ENCODE measurements at regions not wholly inside any gene's neighbourhood (a gene's known extent, or its start where the extent isn't known, plus 50 kb on each side); places are given as distances from the start of the nearest gene placed in this dataset.
A peak's percentile ranks its signal among the peaks of the same experiment; 100 is the strongest.

DNA sequence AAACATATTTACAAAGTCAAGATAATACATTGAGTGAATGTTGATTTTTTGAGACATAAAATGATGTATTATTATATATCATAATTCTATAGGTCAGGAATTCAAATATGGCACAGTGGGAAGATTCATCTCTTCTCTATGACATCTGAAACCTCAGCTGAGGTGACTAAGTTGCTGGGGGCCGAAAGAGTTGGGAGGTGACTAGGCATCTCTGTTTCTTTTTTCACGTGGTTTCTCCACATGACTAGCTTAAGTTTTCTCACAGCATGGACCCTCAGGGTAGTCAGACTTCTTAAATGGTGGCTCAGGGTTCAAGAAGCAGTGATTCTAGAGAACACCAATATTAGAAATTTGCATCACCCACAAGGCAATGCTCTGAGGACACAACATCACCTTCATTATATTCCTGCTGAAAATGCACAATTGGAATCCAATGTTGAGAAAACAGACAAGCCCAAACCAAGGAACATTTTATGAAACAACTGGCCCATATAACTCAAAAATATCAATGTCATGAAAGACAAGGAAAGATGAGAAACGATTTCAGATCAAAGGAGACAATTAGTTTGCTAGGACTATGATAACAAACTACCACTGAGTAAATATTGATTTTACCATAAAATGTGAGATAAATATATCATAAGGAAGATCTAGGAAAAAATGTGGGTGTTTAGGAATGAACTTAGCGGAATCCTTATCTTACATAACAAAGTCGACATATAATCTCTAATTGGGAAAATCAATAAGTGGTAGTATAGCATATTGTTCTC lies 273.3 kb upstream of the IRAK1BP1 start:
- intact Hi-C loops (cut with micrococcal nuclease): no loop called here
- TF ChIP-seq, protein P1, sequence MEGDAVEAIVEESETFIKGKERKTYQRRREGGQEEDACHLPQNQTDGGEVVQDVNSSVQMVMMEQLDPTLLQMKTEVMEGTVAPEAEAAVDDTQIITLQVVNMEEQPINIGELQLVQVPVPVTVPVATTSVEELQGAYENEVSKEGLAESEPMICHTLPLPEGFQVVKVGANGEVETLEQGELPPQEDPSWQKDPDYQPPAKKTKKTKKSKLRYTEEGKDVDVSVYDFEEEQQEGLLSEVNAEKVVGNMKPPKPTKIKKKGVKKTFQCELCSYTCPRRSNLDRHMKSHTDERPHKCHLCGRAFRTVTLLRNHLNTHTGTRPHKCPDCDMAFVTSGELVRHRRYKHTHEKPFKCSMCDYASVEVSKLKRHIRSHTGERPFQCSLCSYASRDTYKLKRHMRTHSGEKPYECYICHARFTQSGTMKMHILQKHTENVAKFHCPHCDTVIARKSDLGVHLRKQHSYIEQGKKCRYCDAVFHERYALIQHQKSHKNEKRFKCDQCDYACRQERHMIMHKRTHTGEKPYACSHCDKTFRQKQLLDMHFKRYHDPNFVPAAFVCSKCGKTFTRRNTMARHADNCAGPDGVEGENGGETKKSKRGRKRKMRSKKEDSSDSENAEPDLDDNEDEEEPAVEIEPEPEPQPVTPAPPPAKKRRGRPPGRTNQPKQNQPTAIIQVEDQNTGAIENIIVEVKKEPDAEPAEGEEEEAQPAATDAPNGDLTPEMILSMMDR (IDR thresholded peaks at IDR 0.05; ENCODE audit: unreplicated experiment): no peak
- POLR2A ChIA-PET: no interaction called here
- Mint-ChIP-seq H3K9me3 (ENCODE audit: unreplicated experiment) (peaks cover 7% of the 10 kb centered on the region), H3K27me3 (ENCODE audit: insufficient read depth, unreplicated experiment) (no peaks in the 10 kb centered on the region), H3K27ac (ENCODE audit: low read depth, unreplicated experiment) (no peak overlapping the region), H3K4me1 (ENCODE audit: insufficient read depth, unreplicated experiment) (peaks cover 10% of the 10 kb centered on the region), H3K4me3 (ENCODE audit: unreplicated experiment) (no peak overlapping the region), H3K36me3 (ENCODE audit: insufficient read depth, unreplicated experiment) (no peaks in the 10 kb centered on the region)
- DNase-seq (ENCODE audit: unreplicated experiment): no peak
- CTCF ChIA-PET: no interaction called here
- BruUV-seq (replicated peaks): no TSS peak

- intact Hi-C loops (cut with micrococcal nuclease): no loop called here
- H3K27me3 Mint-ChIP-seq (ENCODE audit: insufficient read depth, unreplicated experiment): no peaks in the 10 kb centered on the region
- no TSS peak for BruUV-seq (replicated peaks)
- H3K36me3 Mint-ChIP-seq (ENCODE audit: insufficient read depth, unreplicated experiment): no peaks in the 10 kb centered on the region
- TF ChIP-seq, protein P1 (IDR thresholded peaks at IDR 0.05; ENCODE audit: unreplicated experiment): no peak
- DNase-seq (ENCODE audit: unreplicated experiment): no peak
- peak overlapping the region; percentile 31 for H3K27ac Mint-ChIP-seq (ENCODE audit: low read depth, unreplicated experiment)
- no peak overlapping the region for H3K4me3 Mint-ChIP-seq (ENCODE audit: unreplicated experiment)
- CTCF ChIA-PET: no interaction called here
- H3K9me3 Mint-ChIP-seq (ENCODE audit: unreplicated experiment): peaks cover 7% of the 10 kb centered on the region
- POLR2A ChIA-PET: no interaction called here
- H3K4me1 Mint-ChIP-seq (ENCODE audit: insufficient read depth, unreplicated experiment): peaks cover 15% of the 10 kb centered on the region
Measured at GRCh38 chr6:78594668-78595066, 272.7 kb upstream of the IRAK1BP1 start.

DNA sequence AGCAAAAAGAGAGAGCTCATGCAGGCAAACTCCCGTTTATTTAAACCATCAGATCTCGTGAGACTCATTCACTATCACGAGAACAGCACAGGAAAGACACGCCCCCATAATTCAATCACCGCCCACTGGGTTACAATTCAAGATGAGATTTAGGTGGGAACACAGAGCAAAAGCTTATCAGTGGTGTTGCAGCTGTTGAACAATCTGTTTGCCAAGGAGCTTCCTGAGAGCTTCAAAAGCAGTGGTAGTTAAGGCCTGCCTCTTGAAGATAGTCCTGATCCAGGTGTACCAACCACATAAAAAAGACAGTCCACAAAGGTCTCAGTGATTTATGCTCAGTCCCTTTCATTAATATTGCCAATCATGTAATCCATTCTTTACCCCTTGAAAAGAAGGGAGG lies 269.4 kb upstream of the IRAK1BP1 start:
- H3K36me3 Mint-ChIP-seq (ENCODE audit: insufficient read depth, unreplicated experiment): no peaks in the 10 kb centered on the region
- ChIA-PET CTCF (interaction anchor here (0.7 to 3.6 kb wide), 5 partner anchors 9 to 38 kb away, joined by 3 to 15 read pairs (median 4); no protein-coding TSS in a partner anchor), POLR2A (interaction anchor here (0.6 to 1.6 kb wide), 4 partner anchors 8 to 1301 kb away, joined by 3 to 8 read pairs (median 5); no protein-coding TSS in a partner anchor)
- H3K27ac Mint-ChIP-seq (ENCODE audit: low read depth, unreplicated experiment): peak overlapping the region; percentile 86
- H3K9me3 Mint-ChIP-seq (ENCODE audit: unreplicated experiment): peaks cover 8% of the 10 kb centered on the region
- TF ChIP-seq, protein P1 (IDR thresholded peaks at IDR 0.05; ENCODE audit: unreplicated experiment): no peak
- H3K27me3 Mint-ChIP-seq (ENCODE audit: insufficient read depth, unreplicated experiment): no peaks in the 10 kb centered on the region
- BruUV-seq (replicated peaks): no TSS peak
- DNase-seq (ENCODE audit: unreplicated experiment): no peak
- intact Hi-C loops (cut with micrococcal nuclease): no loop called here
- H3K4me1 Mint-ChIP-seq (ENCODE audit: insufficient read depth, unreplicated experiment): peaks cover 28% of the 10 kb centered on the region
- H3K4me3 Mint-ChIP-seq (ENCODE audit: unreplicated experiment): no peak overlapping the region

DNA sequence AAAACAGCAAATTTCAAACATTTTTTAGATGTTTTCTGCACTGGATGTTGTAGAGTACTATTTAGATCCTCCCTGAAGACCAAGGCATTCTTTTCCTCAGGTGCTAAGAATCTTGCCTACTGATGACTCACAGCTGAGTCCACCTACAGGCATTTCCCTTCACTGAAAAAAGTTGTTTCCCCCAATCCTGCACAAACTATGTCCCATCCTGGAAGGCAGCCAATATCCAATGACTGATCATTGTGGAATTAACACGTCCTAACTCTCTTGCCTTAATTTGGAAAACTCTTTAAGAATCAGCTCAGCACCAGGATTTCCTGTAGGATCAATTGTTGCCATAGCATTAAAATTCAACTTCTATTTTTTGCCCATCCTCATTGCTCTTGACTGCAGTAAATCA lies 268.4 kb upstream of the IRAK1BP1 start:
- Mint-ChIP-seq H3K4me3 (ENCODE audit: unreplicated experiment) (no peak overlapping the region), H3K27me3 (ENCODE audit: insufficient read depth, unreplicated experiment) (no peaks in the 10 kb centered on the region), H3K4me1 (ENCODE audit: insufficient read depth, unreplicated experiment) (peaks cover 28% of the 10 kb centered on the region), H3K9me3 (ENCODE audit: unreplicated experiment) (peaks cover 8% of the 10 kb centered on the region), H3K36me3 (ENCODE audit: insufficient read depth, unreplicated experiment) (no peaks in the 10 kb centered on the region), H3K27ac (ENCODE audit: low read depth, unreplicated experiment) (peak overlapping the region; percentile 86)
- intact Hi-C loops (cut with micrococcal nuclease): no loop called here
- CTCF ChIA-PET: interaction anchor here (2.2 to 3.6 kb wide), 2 partner anchors 8 to 12 kb away, joined by 7 to 15 read pairs; no protein-coding TSS in a partner anchor
- POLR2A ChIA-PET: interaction anchor here (1.2 kb wide), 1 partner anchor 212 kb away, joined by 5 read pairs; no protein-coding TSS in a partner anchor
- no TSS peak for BruUV-seq (replicated peaks)
- peak; percentile 98 for DNase-seq (ENCODE audit: unreplicated experiment)
- TF ChIP-seq, protein P1 (IDR thresholded peaks at IDR 0.05; ENCODE audit: unreplicated experiment): no peak
